Fibroblast of the aortic adventitia (primary cell): ENCODE measurements at regions not wholly inside any gene's neighbourhood (a gene's known extent, or its start where the extent isn't known, plus 50 kb on each side); places are given as distances from the start of the nearest gene placed in this dataset.

ENCODE experiments used
- DNase-seq: peaks from one replicate; pipeline ENCODE4 v3.0.0-alpha.2; 2010; ENCODE audit warnings: low read depth
- H3K4me3 ChIP-seq: 2 replicates; pipeline ENCODE4 v1.5.1; 2011; ENCODE audit warnings: low read depth, mild to moderate bottlenecking, control low read depth, low read length, moderate library complexity
- TF ChIP-seq, protein P1 (sequence below): IDR thresholded peaks from 2 replicates; pipeline ENCODE4 v1.5.1; 2011; ENCODE audit warnings: mild to moderate bottlenecking, low read length, control low read depth, inconsistent platforms; ENCODE audit not compliant: insufficient read depth

DNA sequence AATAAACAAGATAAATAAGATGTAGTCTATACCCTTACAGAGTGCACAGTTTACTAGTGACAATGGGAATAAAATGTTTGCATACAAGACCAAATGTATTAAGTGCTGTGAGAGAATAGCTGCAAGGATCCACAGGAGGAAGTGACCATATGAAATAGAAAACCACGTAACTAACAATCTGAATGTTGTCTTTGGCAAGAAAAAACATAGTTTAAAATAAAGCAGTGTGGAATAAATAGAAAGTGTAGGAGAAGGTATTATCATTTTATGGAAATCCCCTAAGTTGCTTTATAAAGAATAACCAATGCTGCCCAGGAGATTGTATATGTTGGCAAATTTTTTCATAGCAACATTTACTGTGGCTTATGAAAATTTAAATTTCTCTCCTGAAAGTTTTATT, 116.1 kb downstream of the PCDH7 start:
- TF ChIP-seq, protein P1, sequence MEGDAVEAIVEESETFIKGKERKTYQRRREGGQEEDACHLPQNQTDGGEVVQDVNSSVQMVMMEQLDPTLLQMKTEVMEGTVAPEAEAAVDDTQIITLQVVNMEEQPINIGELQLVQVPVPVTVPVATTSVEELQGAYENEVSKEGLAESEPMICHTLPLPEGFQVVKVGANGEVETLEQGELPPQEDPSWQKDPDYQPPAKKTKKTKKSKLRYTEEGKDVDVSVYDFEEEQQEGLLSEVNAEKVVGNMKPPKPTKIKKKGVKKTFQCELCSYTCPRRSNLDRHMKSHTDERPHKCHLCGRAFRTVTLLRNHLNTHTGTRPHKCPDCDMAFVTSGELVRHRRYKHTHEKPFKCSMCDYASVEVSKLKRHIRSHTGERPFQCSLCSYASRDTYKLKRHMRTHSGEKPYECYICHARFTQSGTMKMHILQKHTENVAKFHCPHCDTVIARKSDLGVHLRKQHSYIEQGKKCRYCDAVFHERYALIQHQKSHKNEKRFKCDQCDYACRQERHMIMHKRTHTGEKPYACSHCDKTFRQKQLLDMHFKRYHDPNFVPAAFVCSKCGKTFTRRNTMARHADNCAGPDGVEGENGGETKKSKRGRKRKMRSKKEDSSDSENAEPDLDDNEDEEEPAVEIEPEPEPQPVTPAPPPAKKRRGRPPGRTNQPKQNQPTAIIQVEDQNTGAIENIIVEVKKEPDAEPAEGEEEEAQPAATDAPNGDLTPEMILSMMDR = no peak
- peak; percentile 54 for DNase-seq
- no peak overlapping the region for H3K4me3 ChIP-seq

DNA sequence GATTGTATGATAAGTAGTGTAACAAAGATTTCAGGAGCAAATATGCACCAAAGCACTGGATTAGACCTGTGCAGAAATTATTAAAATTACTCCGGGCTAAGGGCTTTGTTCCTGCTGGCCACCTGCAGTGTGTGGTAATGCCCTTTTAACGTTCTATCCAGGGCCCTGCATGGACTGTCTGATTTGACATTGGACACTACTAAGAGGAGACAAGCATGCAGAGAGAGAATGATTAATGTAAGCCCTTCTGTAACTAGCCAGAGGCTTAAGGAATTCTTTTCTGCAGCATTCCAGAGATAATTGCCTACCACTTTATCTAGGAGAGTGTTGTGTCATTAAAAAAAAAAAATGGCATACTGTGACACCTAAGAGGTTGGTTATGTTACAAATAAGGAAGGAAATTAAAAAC, 117.0 kb downstream of the PCDH7 start:
- no peak overlapping the region for H3K4me3 ChIP-seq
- peak; percentile 39 for DNase-seq
- TF ChIP-seq, protein P1 = no peak

DNA sequence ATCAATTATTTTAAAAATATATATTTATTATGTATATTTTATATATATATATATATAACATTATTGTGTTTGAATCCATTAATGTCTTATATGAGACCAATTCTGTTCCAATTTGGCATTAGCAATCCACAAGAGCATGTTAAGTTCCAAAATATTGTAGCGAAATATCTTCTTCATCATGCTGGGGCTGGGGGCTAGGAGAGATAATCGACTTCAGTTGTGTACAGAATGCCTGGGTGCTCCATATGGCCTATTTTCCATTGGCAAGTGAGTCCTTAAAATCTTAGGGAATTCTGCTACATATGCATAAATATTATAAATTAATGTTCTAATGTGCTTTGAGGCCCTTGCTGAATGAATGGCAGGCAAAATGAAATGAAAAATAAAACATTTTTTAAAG, 117.7 kb downstream of the PCDH7 start:
- TF ChIP-seq, protein P1 = no peak
- DNase-seq = no peak
- H3K4me3 ChIP-seq = no peak overlapping the region

DNA sequence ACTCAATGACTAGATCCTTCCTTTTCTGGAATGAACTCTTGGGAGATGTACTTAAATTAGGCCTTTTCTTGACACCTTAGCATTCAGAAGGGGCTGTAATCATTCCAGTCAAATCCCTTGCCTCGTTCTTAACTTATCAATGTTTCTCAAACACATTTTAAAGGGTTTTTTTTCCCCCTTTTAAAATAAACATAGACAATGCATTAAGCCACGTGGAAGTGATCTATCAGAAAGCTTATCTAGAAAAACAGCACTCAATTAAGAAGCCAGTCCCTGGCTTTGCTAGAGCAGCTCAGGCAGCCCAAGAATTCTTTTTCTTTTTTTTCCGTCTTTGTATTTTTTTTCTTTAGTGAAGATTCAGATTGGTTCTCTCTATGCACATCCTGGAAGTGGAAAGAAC, 118.2 kb downstream of the PCDH7 start:
- H3K4me3 ChIP-seq = no peak overlapping the region
- TF ChIP-seq, protein P1 = no peak
- no peak for DNase-seq

DNA sequence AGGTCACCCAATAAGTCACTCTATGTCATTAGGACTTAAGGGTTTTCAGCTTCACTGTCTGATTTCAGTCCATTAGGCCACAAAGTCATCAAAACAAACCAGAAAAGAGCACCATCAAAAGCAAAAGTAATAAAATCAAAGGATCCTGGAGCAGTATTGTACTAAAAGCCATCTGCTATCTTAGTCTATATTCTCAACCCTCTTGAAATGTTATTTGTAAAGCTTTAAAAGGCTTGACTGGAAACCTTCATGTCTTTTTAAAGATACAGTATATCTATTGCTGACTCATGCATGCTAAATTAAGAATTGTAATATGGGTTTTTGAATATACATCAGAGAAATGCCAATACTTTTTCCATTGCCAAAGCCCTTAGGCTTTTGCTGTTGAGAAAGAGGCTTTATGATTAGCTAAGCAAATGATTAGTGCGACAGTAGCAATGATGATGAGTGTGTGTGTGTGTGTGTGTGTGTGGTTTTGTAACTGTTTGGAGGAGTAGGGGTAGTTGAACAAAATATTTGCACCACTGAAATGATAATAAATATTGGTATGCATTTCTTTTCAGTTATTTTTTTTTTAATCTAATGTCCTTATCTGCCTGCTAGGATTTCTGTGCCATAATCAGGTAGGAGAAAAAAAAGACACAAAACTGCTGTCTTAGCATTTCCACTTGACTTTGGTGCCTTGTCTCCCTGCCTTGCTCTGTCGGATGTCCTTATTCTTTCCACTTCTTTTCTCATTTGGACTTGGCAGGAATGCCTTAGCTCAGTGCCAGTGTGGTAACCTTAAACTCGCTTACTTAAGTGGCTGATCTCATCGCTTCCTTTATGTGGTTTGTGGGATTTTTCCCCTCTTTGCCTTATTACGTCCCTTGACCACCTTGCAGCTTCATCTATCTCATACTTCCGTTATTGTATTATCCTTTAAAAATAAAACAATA, 119.7 kb downstream of the PCDH7 start:
- TF ChIP-seq, protein P1 = no peak
- no peak overlapping the region for H3K4me3 ChIP-seq
- peak; percentile 69 for DNase-seq

DNA sequence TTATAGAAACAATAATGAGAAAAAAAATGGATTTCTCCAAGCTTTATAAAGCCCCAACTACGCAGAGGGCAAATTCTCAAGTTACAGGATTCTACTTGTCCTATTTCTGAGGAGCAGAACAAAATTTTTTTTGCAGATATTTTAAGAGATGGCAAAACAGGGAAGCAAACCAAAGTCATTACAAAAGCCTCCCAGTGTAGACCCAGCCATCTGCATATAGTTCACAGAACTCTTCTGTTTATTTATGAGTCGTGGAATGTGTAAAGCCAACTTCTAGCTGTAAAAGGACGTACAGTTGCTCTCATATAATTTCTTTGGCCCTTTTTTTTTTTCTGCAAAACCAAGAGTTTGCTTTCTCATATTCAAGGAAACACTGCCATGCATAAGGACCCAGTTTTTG, 120.4 kb downstream of the PCDH7 start:
- DNase-seq = no peak
- H3K4me3 ChIP-seq = no peak overlapping the region
- TF ChIP-seq, protein P1 = no peak
